HG02759 (cell line): ENCODE measurements at regions not wholly inside any gene's neighbourhood (a gene's known extent, or its start where the extent isn't known, plus 50 kb on each side); places are given as distances from the start of the nearest gene placed in this dataset.

Source experiments
- ATAC-seq: cut with Tn5 transposase; IDR thresholded peaks from one replicate; pipeline ENCODE4 v1.9.1; 2021; ENCODE audit warnings: mild to moderate bottlenecking, moderate library complexity; ENCODE audit not compliant: unreplicated experiment

- no peak for ATAC-seq
Observed at GRCh38 chr5:68531970-68532369, 316.4 kb downstream of the PIK3R1 start.

- no peak for ATAC-seq
Observed at GRCh38 chr5:68533051-68533450, 317.5 kb downstream of the PIK3R1 start.

DNA sequence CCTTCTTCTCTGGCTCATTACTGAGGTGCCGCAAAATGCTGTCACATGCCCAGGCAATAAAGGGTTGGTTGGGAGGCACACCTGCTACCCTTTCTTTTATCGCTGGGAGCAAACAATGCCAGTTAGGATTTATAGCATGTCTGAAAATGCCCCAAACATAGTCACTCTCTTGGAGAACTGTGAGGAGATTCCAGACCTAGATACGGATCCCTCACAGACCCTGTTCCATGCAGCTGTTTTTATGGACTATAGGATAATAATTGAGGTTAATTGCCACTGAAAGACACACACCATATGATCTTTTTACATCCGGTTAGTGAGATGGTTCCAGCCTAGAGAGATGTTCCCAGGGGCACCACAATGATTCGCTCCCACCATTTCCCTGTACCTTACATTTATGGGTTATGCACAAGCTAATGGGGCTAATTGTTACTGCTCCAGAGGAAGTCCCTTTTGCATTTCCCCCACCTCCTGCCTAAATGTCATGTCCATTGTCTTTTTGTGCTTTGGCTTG, 318.1 kb downstream of the PIK3R1 start:
- ATAC-seq = no peak

DNA sequence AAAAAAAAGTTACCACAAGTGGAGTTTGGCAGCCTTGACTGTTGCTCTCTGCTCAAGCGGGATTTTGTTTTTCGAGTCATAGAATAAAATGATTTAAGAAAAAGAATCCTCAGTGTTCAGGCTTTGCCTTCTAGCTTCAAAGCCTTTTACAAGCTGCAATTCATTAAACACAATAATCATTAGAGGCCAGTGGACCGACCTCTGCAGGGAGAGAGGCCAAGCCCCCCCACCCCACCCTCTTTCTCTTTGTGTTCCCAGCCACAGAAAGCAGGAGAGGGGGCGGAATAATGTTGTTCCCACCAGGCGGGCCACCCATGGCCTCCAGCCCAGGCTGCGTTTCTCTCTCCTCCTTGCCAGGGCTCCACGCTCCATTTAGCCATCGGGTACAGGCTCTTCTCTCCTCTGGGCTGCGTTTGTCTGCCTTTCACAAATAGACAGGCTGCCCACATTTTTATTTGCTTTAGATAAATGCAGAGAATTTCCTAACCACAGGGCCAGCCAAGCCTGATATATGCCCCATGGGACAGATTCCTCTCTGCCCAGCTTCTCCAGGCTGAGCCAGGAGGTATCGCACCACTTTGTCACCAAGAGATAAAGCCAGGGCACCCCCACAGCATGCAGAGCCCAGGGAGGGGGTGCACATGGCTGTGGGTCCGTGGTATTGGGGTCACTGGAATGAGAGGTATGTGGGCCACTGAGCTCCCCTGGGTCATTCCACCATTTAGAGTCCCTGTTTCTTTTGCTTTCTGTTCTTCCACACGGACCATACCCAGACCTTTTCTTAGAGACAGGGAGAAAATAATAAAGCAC, 318.8 kb downstream of the PIK3R1 start:
- ATAC-seq = no peak

GRCh38 chr5:68534956-68535520, 319.5 kb downstream of the PIK3R1 start:
- ATAC-seq = no peak

GRCh38 chr5:68538814-68539420, 323.4 kb downstream of the PIK3R1 start:
- ATAC-seq = no peak

- no peak for ATAC-seq
Observed at GRCh38 chr5:68540798-68541590, 325.4 kb downstream of the PIK3R1 start.

GRCh38 chr5:68542207-68542606, 326.7 kb downstream of the PIK3R1 start:
- no peak for ATAC-seq

DNA sequence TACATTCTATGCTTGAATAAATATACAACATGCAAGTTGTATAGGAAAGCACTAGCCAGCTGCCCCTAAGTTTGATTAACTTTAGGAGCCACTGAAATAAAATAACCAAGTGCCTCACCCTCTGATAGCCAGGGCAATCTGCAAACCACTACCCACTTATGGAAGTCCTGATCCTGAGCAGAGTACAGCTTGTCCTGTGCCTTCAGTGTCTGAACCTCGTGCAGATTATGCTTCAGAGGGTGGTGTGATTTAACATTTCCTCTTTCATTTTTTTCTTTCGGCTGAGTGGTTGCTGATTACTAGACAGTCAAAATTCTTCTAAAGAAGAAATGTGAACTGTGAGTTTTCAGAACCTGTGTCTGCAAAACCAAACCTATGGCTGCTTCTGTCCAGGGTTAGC, 327.7 kb downstream of the PIK3R1 start:
- ATAC-seq = no peak

GRCh38 chr5:68544091-68544647, 328.6 kb downstream of the PIK3R1 start:
- no peak for ATAC-seq

- no peak for ATAC-seq
Observed at GRCh38 chr5:68544648-68545552, 329.3 kb downstream of the PIK3R1 start.

DNA sequence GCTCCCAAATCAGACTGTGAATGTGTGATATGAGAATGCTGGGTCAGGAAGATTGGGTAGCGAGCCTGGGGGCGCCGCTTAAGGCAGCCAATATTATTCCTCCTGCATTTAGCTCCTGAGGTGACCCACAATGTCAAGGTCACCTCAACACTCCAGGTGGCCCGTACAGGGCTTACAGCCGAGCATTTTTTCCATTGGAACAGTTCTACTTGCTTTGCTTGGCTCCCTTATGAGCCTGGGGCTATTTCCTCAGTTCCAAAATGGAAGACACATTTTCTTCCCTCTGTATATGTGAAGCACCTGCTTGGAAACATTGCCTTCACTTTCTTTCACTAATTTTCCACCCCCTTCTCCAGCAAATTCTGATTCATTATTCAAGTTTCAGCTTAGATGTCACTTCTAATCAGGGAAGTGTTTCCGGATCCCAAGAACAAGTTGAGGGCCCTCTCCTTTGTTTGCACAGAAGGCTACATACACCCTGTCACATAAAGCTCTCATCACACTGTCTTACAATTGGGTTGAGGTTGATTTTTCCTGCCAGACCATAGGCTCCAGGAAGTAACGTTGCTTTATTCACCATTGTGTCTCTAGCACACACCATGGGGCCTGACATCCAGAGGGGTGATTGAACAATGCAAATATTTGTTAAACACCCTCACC, 330.2 kb downstream of the PIK3R1 start:
- no peak for ATAC-seq

- no peak for ATAC-seq
Observed at GRCh38 chr5:68547056-68547455, 331.5 kb downstream of the PIK3R1 start.

DNA sequence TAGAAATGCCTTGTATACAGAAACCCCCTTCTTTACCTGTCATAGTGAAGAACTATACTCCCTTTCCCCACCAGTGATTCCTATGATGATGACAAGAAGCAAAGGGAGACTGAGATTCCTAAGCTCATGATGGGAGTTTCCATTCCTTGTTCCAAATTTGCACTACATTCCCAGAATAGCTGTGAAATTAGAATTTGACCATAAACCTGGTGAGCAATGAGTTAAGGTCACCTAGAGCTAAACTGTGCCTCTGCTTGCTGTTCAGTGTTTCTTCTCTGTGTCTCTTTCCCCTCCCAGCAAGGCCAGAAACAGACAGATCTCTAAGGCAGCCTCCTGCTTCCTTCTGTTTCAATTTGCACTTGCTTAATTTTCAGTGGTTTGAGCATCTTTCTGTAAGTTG, 332.1 kb downstream of the PIK3R1 start:
- no peak for ATAC-seq

DNA sequence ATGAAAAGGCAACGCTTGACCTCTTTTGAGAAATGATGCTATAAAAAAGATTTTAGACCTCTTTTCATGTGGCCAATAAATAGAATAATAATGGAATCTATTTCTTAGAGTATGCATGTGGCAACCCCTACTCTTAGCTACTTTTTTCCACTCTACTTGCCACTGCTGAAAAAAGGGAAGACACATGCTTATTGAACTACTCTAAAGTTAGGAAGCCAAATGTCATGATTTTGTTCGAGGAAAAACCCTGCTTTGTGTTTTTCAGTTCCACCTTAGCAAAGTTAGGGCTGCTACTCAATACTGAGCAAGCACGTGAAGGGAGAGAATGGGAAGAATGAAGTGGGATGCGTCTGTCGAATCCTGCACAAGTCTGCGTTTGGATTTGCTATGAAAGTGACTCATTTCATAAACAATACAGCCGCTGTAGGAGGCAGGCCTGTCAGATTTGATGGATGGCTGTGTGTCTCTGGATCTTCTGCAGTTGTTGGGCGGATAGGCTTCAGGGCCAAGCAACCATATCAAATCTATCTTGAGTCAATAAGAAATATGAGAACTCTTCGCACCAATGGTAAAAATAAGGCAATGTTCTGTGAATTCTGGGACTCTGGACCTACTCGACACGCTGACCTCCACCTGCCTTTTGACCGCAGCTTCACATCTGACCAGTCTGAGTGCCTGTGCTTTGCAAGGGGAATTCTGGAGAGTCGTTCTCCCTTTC, 333.6 kb downstream of the PIK3R1 start:
- ATAC-seq = no peak

DNA sequence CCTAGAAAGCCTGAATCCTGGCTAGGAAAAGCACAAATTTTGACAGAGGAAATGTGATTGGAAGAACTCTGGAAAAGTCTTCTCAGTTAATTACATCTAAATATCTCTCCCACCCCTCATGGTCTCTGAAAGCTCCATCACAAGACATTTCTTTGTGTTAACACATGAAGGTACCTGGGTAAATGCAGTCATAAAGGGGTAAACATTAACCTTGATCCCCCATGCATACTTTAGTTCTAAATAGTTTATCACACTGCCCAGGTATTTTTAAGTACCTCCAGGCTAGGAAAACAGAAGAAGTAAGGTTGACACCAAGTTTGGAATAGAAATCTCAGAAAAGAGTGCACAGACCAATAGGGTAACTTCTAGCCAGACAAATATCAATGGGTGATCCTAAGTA, 334.5 kb downstream of the PIK3R1 start:
- ATAC-seq = no peak

DNA sequence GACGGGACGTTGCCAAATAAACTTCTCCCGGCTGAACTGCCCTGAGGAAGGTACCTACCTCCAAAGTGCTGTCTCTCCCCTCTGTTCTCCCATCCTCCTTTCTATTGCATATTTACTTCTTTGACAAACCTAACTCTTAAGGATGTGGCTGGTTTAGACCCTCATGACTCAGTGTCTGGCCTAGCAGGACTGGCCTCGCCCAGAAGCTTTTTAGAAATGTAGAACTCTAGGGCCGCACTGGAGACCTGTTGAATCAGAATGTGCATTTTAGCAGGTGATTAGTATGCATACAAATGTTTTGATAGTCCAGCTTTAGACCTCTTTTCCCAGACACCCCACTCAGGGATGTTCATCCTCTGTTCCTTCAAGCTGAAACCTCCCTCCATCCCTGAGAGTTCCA, 335.9 kb downstream of the PIK3R1 start:
- no peak for ATAC-seq

GRCh38 chr5:68554571-68555279, 339.2 kb downstream of the PIK3R1 start:
- no peak for ATAC-seq
